ENCODE measurements at regions not wholly inside any gene's neighbourhood (a gene's known extent, or its start where the extent isn't known, plus 50 kb on each side); places are given as distances from the start of the nearest gene placed in this dataset.
"Not testable (repeated sequence)": the region's sequence is repeated elsewhere in the genome, so short reads cannot be mapped to it uniquely, and the experiment has no call there.

DNA sequence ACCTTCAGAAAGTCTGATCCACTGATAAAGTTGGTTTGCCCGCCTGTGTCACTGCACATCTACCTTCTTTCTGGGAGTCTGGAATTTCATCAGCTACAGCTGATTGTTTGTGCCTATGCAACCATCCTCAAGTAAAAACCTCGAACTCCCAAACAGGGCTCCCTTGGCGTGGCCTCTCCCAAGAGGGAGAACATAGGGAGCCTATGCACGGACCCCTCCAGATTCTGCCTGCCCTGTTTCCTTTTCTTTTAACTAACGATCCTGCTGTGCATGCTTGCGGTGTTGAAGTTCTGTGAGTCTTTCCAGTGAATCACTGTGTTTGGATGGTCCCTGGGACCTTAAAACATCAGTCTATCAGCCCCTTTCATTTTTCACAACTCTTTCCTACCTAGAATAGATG lies 226.9 kb upstream of the SEMA3D start:
- DNase-seq (ENCODE audit: low spot score): no peak

DNA sequence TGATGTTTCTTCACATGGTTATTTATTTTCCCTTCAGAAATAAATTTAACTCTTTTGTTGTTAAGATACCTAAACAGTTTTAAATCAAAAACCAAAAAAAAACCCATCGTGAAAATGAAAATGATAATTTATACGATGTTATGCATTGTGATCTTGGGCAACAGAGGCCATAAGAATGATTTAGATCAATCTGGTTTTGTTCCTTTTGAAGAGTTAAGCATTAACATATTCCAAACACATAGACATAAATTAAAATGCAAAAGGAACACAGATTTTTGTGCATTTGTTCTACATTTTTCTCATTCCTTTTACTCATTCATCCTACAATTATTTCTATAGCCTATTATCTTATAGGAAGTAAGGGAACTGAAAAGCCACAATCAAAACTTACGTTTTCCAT lies 226.1 kb upstream of the SEMA3D start:
- no peak for DNase-seq (ENCODE audit: low spot score)

DNA sequence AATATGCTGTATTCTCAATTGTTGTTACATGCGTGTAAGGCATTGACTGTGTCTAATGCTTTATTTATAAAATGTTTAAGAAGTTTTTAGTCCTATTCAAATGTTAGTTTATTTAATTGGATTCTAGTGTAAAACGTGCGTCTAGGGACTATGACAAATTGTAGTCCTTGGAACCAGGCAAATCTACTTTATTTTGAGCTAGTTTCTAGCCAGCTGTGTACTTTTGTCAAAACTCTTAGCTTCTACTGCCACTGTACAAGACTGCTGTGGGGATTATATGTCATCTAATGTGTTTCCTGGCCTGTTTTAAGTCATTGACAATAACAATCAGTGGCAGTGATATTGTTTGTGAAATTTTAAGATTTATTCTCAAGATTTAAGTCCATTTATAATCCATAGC lies 220.5 kb upstream of the SEMA3D start:
- DNase-seq (ENCODE audit: low spot score): no peak

DNA sequence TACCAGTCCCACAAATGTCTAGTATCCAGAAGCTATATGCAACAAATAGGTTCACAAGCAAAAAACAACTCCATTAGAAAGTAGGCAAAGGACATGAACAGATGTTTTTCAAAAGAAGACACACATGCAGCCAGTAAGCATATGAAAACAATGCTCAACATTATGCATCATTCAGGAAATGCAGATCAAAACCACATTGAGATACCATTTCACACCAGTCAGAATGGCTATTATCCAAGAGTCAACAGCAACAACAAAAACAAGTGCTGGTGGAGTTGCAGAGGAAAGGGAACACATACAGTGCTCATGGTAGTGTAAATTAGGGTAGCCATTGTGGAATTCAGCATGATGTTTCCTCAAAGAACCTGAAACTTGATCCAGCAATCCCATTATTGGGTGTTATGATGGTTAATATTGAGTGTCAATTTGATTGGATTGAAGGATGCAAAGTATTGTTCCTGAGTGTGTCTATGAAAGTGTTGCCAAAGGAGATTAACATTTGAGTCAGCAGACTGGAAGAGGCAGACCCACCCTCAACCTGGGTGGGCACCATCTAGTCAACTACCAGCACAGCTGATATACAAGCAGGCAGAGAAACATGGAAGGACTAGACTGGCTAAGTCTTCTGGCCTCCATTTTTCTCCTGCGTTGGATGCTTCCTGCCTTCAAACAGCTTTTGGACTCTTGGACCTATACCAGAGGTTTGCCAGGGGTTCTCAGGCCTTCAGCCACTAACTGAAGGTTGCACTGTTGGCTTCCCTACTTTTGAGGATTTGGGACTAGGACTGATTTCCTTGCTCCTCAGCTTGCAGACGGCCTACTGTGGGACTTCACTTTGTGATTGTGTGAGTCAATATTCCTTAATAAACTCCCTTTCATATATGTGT lies 218.4 kb upstream of the SEMA3D start:
- DNase-seq (ENCODE audit: low spot score): no peak

DNA sequence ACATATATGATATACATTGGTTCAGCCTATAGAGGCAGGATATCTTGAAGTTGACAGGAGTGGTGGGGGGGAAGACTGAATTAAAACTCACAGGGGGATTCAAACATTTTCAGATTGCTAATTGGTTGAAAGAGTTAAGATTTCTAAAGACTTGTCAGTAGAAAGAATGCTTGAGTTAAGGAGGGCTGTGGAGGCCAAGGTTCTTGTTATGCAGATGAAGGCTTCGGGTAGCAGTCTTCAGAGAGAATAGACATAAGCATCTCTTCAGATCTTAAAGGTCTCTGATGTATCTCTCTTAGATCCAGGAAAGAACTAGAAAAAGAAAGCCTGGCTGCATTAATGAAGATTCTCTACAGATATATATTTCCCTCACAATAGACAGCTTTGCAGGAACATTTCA lies 209.8 kb upstream of the SEMA3D start:
- DNase-seq (ENCODE audit: low spot score): no peak

DNA sequence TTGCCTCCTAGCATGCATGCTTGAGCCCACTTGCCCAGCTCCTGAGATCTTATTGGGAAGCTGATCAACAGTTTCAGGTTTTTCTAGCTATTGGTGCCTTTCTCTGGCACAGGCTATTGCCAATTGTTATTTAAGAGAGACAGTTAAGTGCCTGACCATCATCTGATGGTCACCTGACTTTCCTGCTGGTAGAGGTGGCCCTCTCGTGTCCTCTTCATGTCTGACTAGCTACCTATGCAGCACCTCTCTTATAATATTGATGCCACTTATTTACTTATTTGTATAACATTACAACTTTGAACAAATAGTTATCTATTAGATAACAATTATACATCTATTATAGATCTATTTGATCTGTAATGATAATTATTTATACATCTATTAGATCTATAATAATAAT lies 205.9 kb upstream of the SEMA3D start:
- no peak for DNase-seq (ENCODE audit: low spot score)

DNA sequence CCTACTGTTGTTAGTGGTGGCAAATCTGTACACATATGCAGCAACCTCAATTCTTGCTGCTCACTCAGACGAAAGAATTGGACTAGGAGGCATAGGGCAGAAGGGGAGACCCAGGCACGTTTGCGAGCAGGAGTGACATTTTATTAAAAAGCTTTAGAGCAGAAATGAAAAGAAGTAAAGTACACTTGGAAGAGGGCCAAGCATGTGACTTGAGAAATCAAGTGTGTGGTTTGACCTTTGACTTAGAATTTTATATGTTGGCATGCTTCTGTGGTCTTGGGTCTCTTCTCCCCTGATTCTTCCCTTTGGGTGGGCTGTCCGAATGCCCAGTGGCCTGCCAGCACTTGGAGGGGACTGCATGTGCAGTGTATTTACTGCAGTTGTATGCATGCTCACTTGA lies 205.5 kb upstream of the SEMA3D start:
- no peak for DNase-seq (ENCODE audit: low spot score)

DNA sequence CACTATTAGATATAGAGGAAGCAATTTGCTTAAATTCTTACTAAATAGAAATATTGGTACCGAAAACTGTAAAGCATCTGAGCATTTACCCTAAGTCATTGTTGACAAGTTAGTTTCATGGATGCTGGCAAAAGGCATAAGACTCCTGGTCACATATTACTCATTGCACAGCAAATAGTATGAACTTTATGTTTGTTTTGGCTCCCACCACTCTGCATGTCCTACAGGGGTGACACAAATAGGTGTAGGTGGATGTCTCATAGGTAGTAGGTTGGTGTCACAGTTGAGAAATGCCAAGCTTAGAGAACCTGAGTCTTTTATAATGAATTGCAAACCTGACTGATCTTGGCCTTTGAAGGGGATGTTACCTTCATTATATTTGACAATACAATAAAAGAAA lies 199.6 kb upstream of the SEMA3D start:
- DNase-seq (ENCODE audit: low spot score): no peak

DNA sequence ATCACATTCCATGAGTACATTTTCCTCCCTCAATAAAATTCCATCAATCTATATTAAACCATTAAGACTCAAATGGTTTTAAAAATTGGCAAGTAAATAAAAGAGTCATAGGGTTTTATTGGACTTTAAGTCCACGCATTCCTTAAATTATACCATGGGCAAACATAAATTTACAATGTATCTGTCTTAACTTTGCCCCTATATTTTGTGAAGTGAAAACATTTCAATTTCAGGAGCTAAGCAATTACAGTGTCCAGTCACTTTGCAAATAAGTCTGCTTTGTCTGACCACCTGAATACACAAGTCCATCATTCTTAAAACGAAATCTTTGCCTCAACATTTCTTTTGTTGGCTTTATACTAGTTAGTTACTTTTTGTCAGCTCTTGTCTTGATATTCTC lies 197.5 kb upstream of the SEMA3D start:
- DNase-seq (ENCODE audit: low spot score): no peak

DNA sequence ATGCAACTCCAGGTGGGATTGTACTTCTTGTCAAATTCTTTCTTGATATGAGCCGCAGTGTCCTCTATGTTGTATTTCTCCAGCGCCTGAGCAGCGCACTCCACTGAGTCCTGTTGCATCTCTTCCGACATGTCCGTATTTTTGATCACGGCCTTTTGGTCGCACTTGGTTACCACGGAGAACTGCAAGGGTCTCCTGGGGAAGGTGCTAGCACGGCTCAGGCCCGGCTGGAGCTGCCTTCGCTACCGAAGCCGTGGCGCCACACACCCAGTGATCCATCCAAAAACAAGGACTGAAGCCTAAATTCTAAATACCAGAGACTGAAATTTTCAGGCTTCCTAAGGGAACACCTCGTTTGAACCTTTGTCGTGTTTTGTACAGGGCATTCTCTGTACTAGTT lies 194.4 kb upstream of the SEMA3D start:
- no peak for DNase-seq (ENCODE audit: low spot score)

DNA sequence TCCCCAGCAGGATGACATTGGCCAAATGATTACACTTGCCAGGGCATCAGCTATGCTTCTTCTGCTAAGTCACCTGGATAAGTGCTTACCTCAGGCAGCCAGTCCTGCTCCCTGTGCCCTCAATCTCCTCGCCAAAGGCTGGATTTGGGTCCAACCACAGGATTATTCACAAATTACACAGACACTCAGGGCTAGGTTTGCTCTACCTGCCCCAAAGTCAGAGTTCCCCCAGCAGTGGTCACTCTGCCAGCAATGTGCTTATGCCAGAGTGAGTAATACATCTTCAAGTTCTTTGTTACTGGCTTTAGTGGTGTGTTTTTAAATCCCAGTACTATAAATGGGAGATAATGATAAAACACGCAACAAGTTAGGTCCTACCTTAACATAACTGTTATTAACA lies 189.7 kb upstream of the SEMA3D start:
- DNase-seq (ENCODE audit: low spot score): no peak

DNA sequence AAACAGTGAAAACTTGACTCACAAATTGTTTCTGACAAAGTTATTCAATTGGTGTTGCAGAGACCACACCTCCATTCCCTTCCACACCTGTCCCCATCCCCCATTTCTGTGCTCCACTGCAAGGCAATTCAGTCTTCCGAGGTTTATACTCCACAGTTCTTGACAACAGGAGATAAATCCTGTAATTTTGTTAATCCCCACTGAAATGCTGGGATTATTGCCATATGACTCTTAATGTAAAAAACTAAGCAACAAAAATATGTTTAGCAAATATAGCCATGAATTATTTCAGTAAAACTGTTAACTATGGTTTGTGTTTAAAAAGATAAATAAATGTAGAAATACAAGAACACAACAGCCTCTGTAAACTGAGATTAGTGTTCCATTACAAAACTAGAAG lies 170.1 kb upstream of the SEMA3D start:
- DNase-seq (ENCODE audit: low spot score): no peak

DNA sequence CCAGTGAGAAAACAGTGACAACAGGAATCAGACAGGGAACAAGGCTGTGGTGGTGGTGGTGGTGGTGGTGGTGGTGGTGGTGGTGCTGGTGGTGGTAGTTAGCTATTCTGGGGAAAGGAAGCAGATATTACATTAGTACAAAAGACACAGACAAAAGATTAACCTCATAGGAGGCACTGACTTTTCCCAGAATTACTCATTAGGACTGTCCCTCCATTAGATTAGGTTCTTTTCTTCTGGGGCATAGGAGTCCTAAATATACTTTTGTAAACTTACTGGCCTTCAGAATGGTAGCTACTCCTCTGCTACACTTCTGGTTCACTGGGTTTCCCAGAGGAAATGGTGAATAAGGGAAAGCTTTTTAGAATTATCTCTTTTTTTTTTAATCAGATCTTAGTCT lies 156.6 kb upstream of the SEMA3D start:
- no peak for DNase-seq (ENCODE audit: low spot score)

DNA sequence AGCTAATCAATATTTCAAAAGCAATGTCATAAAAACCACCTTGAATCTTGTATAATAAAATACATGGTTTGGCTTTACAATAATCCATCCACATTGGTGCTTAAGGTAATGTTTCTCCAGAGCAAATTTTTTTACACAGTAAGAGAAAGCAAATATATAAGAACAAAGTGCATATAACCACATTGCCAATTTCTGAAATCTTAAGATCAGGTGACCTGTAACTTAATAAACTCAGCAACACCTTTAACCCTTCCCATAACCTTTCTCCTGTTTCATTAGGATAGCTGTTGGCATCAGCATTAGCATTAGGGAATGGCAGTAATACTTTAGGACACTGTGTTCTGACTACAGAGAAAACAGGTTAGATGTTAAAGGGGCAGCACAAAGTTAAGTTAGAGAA lies 155.9 kb upstream of the SEMA3D start:
- no peak for DNase-seq (ENCODE audit: low spot score)

DNA sequence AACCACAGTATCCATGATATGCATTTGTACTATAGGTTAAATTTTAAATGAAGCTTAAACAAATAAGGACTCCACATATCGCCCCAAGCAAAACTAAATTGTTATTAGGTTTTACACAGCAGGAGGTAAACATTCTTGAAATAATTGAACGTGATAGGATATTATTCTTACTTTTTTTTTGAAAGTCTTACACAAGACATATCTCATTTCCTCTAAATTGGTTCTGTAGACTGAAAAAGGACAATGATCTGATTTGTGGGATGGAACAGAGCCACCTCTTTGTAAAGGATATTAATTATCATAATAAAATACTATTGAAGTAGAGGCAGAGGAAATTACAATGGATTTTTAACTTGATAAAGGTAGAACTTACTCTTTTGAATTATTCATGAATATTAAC lies 155.1 kb upstream of the SEMA3D start:
- no peak for DNase-seq (ENCODE audit: low spot score)

DNA sequence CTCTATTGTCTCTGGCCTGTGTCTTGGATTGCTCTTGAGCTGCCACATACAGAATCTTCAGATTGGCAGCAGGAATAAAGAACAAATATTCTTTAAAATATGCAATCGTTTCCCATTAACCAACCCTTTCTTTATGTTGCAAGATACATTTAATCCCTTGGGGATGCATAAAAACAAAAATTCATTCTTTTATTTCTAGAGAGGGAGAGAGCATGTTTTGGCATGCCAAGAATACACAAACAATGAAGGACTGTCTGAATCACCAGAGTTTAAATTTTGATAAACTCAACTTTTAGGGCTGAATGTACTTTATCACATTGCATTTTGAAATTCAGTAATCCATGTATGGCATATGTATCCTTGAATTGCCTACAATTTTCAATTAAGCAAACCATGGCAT lies 154.3 kb upstream of the SEMA3D start:
- DNase-seq (ENCODE audit: low spot score): no peak

DNA sequence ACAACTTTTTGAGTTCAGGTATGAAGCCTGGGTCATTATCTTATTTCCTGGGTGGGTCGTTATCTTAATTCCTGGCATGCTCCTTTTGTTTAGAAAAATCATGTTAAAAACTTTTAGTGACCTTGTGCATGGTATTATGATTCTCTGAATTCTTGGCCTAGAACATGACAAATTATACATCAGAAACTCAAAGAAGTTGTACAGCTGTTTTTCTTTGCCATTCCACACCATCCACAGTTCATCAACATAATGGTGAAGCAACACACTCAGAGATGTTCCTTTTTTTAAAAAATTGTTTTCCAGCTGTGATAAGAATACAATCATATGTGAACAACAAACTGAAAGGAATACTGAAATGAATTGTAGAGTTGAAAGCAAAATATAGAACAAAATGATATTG lies 149.2 kb upstream of the SEMA3D start:
- no peak for DNase-seq (ENCODE audit: low spot score)

DNA sequence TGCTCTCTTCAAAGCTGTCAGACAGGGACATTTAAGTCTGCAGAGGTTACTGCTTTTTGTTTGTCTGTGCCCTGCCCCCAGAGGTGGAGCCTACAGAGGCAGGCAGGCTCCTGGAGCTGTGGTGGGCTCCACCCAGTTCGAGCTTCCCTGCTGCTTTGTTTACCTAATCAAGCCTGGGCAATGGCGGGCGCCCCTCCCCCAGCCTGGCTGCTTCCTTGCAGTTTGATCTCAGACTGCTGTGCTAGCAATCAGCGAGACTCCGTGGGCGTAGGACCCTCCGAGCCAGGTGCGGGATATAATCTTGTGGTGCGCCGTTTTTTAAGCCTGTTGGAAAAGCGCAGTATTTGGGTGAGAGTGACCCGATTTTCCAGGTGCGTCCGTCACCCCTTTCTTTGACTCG lies 148.3 kb upstream of the SEMA3D start:
- DNase-seq (ENCODE audit: low spot score): not testable (repeated sequence)

DNA sequence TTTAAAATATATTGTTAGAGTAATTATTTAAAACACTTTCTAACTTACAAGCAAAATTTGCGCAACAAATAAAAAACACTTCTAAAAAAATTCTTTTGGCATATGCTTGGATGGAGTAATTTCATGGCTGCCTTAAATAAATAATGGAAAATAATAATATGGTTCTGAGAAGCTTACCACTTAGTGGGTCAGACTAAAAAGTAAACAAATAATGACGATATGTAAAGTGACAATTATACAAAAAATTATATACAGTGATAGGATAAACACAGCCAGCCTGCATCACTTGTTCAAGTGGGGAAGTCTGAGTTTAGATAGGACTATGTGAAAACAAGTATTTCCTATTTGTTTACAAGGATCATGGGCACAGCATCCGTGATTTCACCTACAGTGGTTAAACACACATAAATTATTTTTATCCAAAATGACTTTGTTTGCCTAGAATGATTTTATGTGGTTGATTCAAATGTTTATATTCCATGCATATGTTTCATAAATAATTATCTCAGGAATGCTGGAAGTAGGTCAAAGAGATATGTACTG lies 141.7 kb upstream of the SEMA3D start:
- DNase-seq (ENCODE audit: low spot score): no peak

DNA sequence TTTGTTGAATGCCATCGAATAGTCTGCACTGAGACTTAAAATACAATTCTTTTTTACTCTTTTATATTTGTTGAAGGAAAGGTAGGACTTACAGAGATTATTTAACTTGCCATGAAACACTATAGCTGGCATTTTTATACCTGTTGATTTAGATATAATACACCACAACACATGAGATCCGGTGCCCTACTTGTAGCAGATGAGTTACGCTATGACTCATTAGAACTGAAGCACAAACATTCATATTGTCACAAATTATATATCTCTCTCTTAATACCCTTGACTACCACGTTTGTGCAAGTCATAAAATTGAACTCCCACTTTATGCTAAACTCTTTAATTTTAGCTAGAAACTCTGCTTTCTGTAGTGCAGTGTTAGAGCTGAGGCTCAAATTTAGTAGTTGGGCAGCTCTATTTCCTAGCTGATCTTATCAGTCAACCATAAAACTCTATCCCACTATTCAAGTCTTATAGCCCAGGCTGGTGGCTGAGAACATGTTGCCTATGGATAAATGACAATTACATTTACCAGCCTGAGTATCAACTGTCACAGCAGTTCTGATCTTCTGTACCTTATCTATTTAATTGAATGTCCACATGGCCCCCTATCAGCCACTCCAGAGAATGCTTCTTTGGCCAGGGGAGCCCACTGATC lies 137.4 kb upstream of the SEMA3D start:
- DNase-seq (ENCODE audit: low spot score): no peak

DNA sequence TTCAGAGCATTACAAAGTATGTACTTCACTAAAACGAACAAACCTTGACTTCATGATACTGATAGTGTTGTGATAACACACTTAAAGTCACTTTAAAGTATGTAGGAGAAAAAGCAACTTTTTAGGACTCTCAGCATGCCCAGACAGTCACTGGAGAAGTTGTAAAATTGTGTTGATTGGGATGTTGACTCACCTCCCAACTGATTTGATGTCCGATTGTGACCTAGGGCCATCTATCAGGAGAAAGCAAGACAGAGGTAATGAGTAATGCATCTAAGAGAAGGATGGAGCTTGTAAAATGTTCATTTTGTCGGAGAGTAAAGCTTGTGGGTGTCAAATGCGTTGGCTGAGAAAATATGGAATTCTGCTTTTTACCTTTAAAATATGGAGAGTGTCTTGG lies 135.4 kb upstream of the SEMA3D start:
- no peak for DNase-seq (ENCODE audit: low spot score)

DNA sequence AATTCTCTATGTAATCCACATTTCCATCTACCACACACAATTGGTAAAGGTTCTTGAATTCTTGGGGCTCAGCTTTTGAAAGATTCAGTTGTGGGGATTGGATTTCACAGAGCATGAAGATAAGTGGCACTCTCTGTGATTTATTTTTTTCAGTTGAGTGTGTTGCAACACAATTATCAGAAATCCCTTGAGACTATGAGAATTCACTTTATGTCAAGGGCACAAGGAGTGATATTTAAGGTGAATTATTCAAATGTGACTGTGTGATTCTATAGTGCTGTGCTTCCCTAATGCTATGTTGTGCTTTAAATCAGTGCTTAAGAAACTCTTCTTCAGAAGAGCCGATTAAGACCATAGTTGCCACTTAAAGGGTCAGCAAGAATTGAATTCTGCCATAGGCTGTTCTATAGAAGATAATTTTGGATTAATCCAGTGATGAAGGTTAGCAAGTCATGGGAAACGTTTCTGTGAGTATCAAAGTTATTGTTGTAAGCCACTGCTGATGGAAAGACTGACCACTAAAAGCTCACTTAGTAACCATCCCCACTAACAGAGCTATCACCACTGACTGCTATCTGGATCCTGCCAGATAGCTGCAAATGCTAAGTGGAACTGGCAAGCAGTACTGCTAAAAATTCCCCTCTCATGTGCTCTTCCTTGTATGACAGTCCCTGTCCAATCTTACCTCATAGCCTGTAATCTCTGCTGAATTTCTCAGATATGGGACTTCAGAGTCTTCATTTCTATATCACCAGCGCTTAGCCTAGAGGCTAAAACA lies 134.0 kb upstream of the SEMA3D start:
- no peak for DNase-seq (ENCODE audit: low spot score)

DNA sequence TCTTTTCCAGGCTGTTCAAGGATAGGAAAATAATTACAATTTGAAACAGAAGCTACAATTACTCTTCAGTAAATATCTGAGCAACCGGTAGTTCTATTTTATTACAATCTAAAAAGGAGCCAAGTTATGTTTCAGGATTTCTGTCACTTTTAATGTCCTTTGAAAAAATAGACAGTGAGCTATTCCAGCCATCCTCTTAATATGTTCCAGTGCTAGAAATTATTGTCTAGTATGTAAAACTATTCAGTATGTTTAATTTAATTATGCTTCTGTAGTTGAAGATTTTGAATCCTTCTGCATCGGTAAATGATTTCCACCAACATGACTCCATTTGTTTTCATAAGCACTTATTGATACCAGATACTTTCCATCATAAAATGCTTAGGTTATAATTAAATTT lies 129.6 kb upstream of the SEMA3D start:
- no peak for DNase-seq (ENCODE audit: low spot score)

Measured in Ammon's horn (tissue), 1 donor.